NCI-H774 (cell line): ENCODE measurements at regions not wholly inside any gene's neighbourhood (a gene's known extent, or its start where the extent isn't known, plus 50 kb on each side); places are given as distances from the start of the nearest gene placed in this dataset.
"Not testable (repeated sequence)": the region's sequence is repeated elsewhere in the genome, so short reads cannot be mapped to it uniquely, and the experiment has no call there.

Experiments
- DNase-seq: peaks from one replicate; lab custom pipeline; 2025; lab: John Stamatoyannopoulos, UW

DNA sequence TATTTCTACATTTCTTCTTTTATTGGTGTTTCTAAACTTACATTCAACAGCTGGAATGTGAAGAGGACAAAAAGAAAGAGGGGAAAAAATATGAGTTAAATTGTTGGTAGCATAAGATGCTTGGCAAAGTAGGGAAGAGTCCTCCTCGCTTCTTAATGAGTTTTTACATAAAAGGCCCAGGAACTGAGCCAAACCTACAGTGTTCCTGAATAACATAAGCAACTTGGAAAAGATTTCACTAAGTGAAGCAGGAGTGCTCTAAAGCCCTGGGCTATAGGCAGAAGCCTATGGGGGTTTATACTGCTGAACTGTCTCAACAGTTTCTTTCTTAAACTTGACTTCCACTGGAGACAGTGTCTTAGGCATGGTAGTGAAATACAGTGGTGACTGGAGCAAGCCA, 115.0 kb upstream of the USP25 start:
- DNase-seq, result no peak

DNA sequence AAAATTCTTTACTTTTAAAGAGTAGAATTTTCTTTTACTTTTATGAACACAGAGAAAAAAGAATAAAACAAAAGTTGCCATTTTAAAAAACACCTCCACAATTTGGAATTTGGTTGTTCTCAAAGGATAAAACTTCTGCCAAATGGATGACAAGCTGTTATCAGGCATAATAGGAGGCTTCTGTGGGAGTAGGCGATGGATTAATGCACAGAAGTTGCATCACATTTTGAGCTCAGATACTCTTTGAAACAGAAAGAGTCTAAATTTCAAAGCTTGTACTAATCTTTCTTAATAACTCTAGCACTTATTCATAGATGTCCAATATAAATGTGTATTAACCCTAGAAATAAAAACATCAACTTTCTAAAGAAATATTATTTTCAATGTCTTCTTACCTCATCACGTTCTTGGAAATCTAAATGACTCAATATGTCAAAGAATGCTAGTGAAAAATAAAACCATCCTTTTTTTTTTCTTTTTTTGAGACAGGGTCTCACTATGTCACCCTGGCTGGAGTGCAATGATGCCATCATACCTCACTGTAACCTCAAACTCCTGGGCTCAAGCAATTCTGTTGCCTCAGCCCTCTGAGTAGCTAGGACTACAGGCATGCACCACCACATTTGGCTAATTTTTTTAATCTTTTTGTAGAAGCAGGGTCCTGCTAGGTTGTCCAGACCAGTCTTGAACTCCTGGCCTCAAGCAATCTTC, 112.8 kb upstream of the USP25 start:
- no peak for DNase-seq

GRCh38 chr21:15617964-15618363, 111.8 kb upstream of the USP25 start:
- DNase-seq, result no peak

- DNase-seq, result no peak
These were observed 108.9 kb upstream of the USP25 start for GRCh38 chr21:15620892-15621291.

DNA sequence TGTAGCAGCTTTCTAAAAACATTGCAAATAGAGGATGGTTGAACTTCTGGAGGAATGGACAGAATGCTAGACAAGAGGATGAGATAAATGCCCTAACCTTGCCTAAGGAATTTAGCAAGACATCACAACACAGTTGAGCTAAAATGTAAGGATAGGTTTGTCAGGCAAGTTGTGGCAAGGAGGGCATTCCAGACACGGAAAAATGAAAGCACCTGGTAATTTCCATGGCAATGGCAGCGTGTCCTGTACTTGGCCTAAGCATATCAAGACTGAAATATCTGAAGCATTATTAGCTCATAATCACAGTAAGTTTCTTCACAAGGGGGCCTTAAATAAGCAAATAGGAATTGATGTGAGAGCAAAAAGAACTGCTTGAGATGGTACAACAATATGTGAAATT, 105.1 kb upstream of the USP25 start:
- no peak for DNase-seq

DNA sequence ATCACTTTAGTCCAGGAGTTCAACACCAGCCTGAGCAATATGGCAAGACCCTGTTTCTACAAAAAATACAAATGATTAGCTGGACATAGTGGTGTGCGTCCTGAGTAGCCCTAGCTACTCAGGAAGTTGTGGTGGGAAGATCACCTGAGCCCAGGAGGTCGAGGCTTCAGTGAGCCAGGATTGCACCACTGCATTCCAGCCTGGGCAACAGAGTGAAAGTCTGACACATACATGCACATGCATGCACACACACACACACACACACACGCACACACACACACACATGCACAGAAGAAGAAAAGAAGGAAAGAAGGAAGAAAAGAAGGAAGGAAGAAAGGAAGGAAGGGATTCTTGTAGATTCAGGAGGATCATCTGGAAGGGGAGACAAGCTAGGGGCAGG, 104.4 kb upstream of the USP25 start:
- DNase-seq, result no peak

- DNase-seq, result no peak
These were observed 103.8 kb upstream of the USP25 start for GRCh38 chr21:15626031-15626430.

GRCh38 chr21:15627011-15627410, 102.8 kb upstream of the USP25 start:
- no peak for DNase-seq

DNA sequence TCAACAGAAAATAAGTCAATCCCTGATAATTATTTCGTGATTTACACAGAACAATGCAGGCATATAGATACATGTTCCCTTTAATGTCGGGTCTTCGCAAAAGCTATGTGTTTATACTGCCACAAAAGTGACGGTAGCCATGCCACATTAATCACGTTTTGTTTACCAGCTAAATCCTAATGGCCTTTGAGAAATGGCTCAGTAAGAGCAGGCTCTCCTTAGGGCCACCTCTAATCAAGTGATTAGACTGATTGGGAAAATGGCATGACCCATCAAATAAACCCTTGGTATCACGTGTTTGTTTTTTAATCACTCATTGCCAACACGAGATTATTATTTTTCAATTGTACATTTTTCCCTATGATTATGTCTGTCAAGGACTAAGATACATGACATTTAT, 102.0 kb upstream of the USP25 start:
- DNase-seq, result peak; percentile 29

GRCh38 chr21:15631342-15631741, 98.4 kb upstream of the USP25 start:
- no peak for DNase-seq

- DNase-seq, result not testable (repeated sequence)
These were observed 95.2 kb upstream of the USP25 start for GRCh38 chr21:15634541-15634940.

- DNase-seq, result no peak
These were observed 90.8 kb upstream of the USP25 start for GRCh38 chr21:15638856-15639549.

DNA sequence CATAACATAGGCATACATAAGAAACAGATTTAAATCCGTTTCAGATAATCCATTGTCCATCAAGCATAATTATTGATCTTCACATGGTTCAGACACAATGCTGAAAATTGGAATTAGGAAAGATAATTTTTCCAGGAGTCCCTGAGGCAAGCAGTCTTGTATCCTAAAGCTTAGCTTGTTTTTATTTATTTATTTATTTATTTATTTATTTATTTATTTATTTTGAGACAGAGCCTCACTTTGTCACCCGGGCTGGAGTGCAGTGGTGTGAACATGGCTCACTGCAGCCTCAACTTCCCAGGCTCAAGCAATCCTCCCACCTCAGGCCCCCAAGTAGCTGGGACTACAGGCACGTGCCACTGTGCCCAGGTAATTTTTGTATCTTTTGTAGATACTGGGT, 89.7 kb upstream of the USP25 start:
- not testable (repeated sequence) for DNase-seq

- no peak for DNase-seq
These were observed 85.3 kb upstream of the USP25 start for GRCh38 chr21:15644489-15644888.

- no peak for DNase-seq
These were observed 84.0 kb upstream of the USP25 start for GRCh38 chr21:15645830-15646229.

DNA sequence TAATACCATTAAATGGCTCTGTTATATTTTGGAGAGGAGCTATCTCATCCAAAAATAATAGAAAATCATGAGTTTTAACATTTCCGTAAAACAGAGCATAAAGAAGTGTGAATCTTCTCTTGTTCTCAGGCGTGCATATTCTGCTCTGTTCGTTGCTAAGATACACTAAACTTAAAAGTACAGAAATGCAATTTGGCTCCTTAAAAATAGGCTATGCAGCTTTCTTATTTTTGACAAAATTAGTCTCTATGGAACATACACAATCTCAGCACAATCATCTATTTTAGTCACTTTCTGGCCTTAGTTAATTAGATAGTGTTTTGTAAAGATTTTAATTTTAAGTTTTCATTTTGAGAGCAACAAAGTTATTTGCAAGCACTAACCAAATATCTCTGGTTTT, 79.0 kb upstream of the USP25 start:
- DNase-seq, result no peak

DNA sequence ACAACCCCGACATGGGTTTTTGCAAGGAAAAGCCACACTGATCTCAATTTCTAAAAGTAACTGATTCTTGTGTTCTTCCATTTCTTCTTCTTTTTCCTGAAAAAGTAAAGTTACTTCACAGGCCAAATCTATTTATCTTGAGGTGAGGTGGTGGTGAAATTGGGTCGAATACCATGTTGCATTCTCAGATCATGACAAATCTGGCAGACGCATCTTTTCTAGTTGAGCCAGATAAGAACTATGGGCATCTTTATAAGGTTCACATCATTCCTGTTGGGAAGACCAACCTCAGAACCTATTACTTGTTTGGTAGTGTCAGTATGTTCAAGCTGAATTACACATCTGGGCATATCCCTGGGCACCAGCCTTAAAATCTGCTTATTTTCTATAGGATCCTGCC, 78.6 kb upstream of the USP25 start:
- DNase-seq, result no peak

GRCh38 chr21:15653710-15654109, 76.1 kb upstream of the USP25 start:
- DNase-seq, result no peak

- DNase-seq, result no peak
These were observed 75.6 kb upstream of the USP25 start for GRCh38 chr21:15654171-15654570.

- no peak for DNase-seq
These were observed 69.9 kb upstream of the USP25 start for GRCh38 chr21:15659753-15660422.

- no peak for DNase-seq
These were observed 69.4 kb upstream of the USP25 start for GRCh38 chr21:15660423-15660804.

- DNase-seq, result no peak
These were observed 62.8 kb upstream of the USP25 start for GRCh38 chr21:15667010-15667409.

DNA sequence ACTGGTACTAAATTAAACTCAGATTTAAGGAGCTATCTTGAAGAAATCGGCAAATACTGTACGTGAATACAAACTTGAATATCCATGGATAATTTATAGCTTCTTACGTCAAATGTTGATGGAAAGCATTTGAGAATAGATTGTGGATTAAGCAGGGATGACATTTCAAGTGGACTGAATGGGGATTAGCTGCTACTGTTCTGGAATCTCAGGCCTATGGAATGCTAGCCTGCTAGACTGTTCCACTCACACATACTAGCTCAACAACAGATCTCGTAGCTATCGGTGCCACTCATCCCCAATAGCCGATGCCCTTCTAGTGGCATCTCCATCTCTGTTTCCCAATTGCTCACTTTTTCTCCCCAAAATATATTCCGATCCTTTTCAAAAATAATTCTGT, 62.0 kb upstream of the USP25 start:
- DNase-seq, result no peak
